ENCODE measurements at regions not wholly inside any gene's neighbourhood (a gene's known extent, or its start where the extent isn't known, plus 50 kb on each side); places are given as distances from the start of the nearest gene placed in this dataset.

- FAIRE-seq (no peak), DNase-seq (ENCODE audit: low spot score in 2 of 2) (no peak)
Observed at GRCh38 chr18:43702399-43702798, 425.1 kb upstream of the SYT4 start.

GRCh38 chr18:43703050-43703449 is 425.8 kb upstream of the SYT4 start:
- DNase-seq (ENCODE audit: low spot score in 2 of 2) (no peak), FAIRE-seq (no peak)

GRCh38 chr18:43705850-43706249 is 428.6 kb upstream of the SYT4 start:
- FAIRE-seq (no peak), DNase-seq (ENCODE audit: low spot score in 2 of 2) (no peak)

- FAIRE-seq (no peak), DNase-seq (ENCODE audit: low spot score in 2 of 2) (no peak)
Observed at GRCh38 chr18:43710135-43710534, 432.8 kb upstream of the SYT4 start.

- DNase-seq (ENCODE audit: low spot score in 2 of 2) (no peak), FAIRE-seq (no peak)
Observed at GRCh38 chr18:43714343-43715010, 437.2 kb upstream of the SYT4 start.

- FAIRE-seq: no peak
- no peak for DNase-seq (ENCODE audit: low spot score in 2 of 2)
Observed at GRCh38 chr18:43719267-43719795, 442.0 kb upstream of the SYT4 start.

GRCh38 chr18:43720041-43720440 is 442.8 kb upstream of the SYT4 start:
- no peak for DNase-seq (ENCODE audit: low spot score in 2 of 2)
- FAIRE-seq: no peak

GRCh38 chr18:43735570-43735969 is 458.3 kb upstream of the SYT4 start:
- no peak for FAIRE-seq
- DNase-seq (ENCODE audit: low spot score in 2 of 2): no peak

- no peak for DNase-seq (ENCODE audit: low spot score in 2 of 2)
- FAIRE-seq: no peak
Observed at GRCh38 chr18:43744960-43745745, 467.9 kb upstream of the SYT4 start.

GRCh38 chr18:43751203-43751602 is 473.9 kb upstream of the SYT4 start:
- FAIRE-seq (no peak), DNase-seq (ENCODE audit: low spot score in 2 of 2) (no peak)

GRCh38 chr18:43751835-43752234 is 474.5 kb upstream of the SYT4 start:
- no peak for DNase-seq (ENCODE audit: low spot score in 2 of 2)
- FAIRE-seq: no peak

- FAIRE-seq (no peak), DNase-seq (ENCODE audit: low spot score in 2 of 2) (no peak)
Observed at GRCh38 chr18:43757273-43757672, 480.0 kb upstream of the SYT4 start.

GRCh38 chr18:43758734-43759133 is 481.4 kb upstream of the SYT4 start:
- DNase-seq (ENCODE audit: low spot score in 2 of 2): no peak
- FAIRE-seq: no peak

GRCh38 chr18:43760010-43760409 is 482.7 kb upstream of the SYT4 start:
- FAIRE-seq (no peak), DNase-seq (ENCODE audit: low spot score in 2 of 2) (no peak)

GRCh38 chr18:43772907-43773306 is 495.6 kb upstream of the SYT4 start:
- FAIRE-seq: no peak

GRCh38 chr18:43774497-43774896 is 497.2 kb upstream of the SYT4 start:
- no peak for FAIRE-seq
- no peak for DNase-seq (ENCODE audit: low spot score in 2 of 2)

More at GRCh38 chr18:43772907-43773306, 495.6 kb upstream of the SYT4 start:
- no peak for DNase-seq (ENCODE audit: low spot score in 2 of 2)

- FAIRE-seq: no peak
Observed at GRCh38 chr18:43775591-43775990, 498.3 kb upstream of the SYT4 start.

GRCh38 chr18:43776997-43777396 is 499.7 kb upstream of the SYT4 start:
- no peak for FAIRE-seq
- no peak for DNase-seq (ENCODE audit: low spot score in 2 of 2)

More at GRCh38 chr18:43775591-43775990, 498.3 kb upstream of the SYT4 start:
- no peak for DNase-seq (ENCODE audit: low spot score in 2 of 2)

- DNase-seq (ENCODE audit: low spot score in 2 of 2): no peak
Observed at GRCh38 chr18:43777636-43778304, 500.5 kb upstream of the SYT4 start.

GRCh38 chr18:43780782-43781340 is 503.6 kb upstream of the SYT4 start:
- FAIRE-seq (no peak), DNase-seq (ENCODE audit: low spot score in 2 of 2) (no peak)

More at GRCh38 chr18:43777636-43778304, 500.5 kb upstream of the SYT4 start:
- FAIRE-seq: no peak

GRCh38 chr18:43785158-43785557 is 507.9 kb upstream of the SYT4 start:
- DNase-seq (ENCODE audit: low spot score in 2 of 2) (no peak), FAIRE-seq (no peak)
